ENCODE measurements at regions not wholly inside any gene's neighbourhood (a gene's known extent, or its start where the extent isn't known, plus 50 kb on each side); places are given as distances from the start of the nearest gene placed in this dataset.

GRCh38 chrX:30060718-30061117, 154.6 kb upstream of the MAGEB2 start:
- peak; percentile 34 to 53 for TF ChIP-seq CTCF (conservative IDR thresholded peaks at IDR 0.05 in 1 of 2, IDR thresholded peaks at IDR 0.05 in 1 of 2; ENCODE audit: low read depth in 1 of 2, low read length in 2 of 2)
- no peak for TF ChIP-seq EZH2 (IDR thresholded peaks at IDR 0.05; ENCODE audit: low read length, missing control alignments)

Measured in fibroblast of lung (primary cell).